ENCODE measurements at regions not wholly inside any gene's neighbourhood (a gene's known extent, or its start where the extent isn't known, plus 50 kb on each side); places are given as distances from the start of the nearest gene placed in this dataset.

DNA sequence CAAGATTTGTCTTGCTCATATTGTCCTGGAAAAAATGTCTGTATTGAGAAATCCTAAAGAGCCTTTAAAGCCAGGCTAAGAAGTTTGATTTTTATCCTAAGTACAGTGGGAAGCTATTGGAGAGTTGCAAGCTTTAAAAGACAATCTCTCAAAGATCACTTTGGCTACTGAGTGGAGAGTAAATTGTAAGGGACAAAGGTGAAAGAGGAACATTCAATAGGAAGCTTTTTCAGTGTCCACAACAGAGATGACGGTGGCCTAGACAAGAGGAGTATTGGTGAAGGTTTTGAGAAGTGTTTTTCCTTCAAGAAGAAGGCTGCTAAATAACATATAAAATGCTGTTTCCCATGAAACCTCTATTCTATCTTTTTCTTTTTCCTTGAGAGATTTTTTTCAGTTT, 249.5 kb upstream of the IL12A start:
- H3K36me3 ChIP-seq: no peaks in the 10 kb centered on the region
- no peak overlapping the region for H3K4me3 ChIP-seq
- no peak for DNase-seq
- H3K27me3 ChIP-seq (replicated peaks in 1 of 7): peaks cover 0 to 8% (median 0%) of the 10 kb centered on the region in 7 donors
- intact Hi-C loops (cut with DNase I; ENCODE audit: low total_unique reads): no loop called here
- H3K9me3 ChIP-seq: no peaks in the 10 kb centered on the region
- H3K4me1 ChIP-seq: peaks cover 0 to 5% (median 0%) of the 10 kb centered on the region in 6 donors
- no peak overlapping the region for H3K27ac ChIP-seq
- TF ChIP-seq, protein P1, sequence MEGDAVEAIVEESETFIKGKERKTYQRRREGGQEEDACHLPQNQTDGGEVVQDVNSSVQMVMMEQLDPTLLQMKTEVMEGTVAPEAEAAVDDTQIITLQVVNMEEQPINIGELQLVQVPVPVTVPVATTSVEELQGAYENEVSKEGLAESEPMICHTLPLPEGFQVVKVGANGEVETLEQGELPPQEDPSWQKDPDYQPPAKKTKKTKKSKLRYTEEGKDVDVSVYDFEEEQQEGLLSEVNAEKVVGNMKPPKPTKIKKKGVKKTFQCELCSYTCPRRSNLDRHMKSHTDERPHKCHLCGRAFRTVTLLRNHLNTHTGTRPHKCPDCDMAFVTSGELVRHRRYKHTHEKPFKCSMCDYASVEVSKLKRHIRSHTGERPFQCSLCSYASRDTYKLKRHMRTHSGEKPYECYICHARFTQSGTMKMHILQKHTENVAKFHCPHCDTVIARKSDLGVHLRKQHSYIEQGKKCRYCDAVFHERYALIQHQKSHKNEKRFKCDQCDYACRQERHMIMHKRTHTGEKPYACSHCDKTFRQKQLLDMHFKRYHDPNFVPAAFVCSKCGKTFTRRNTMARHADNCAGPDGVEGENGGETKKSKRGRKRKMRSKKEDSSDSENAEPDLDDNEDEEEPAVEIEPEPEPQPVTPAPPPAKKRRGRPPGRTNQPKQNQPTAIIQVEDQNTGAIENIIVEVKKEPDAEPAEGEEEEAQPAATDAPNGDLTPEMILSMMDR (IDR thresholded peaks at IDR 0.05 in 8 of 11, conservative IDR thresholded peaks at IDR 0.05 in 3 of 11): no peak
- no peak for TF ChIP-seq POLR2A (IDR thresholded peaks at IDR 0.05)
- no peak for TF ChIP-seq POLR2AphosphoS5 (IDR thresholded peaks at IDR 0.05)
- WGBS, 5 donors: 80 to 91% (median 81%) methylated on average over 1 of the region's 1 CpG

DNA sequence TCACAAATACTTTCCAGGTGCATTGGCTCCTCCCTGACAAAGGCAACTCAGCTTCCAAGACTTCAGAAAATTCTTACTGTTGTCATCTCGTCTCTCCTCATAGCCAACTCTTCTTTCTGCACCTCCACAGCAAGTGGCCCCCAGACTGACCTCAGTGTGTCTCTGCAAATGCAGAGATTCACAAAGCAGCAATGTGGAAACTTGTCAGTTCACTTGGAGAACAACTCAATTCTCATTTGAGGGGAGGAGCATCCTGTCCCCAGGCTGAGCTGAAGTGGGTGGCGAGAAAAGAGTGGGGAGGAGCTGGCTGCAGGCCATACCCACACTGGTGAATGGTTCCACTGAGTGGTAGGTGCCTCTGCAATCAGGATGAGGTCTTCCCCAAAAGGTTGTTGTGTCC, 248.7 kb upstream of the IL12A start:
- TF ChIP-seq POLR2AphosphoS5 (IDR thresholded peaks at IDR 0.05) (no peak), POLR2A (IDR thresholded peaks at IDR 0.05) (no peak)
- TF ChIP-seq, protein P1 (IDR thresholded peaks at IDR 0.05 in 8 of 11, conservative IDR thresholded peaks at IDR 0.05 in 3 of 11): no peak
- Histone ChIP-seq H3K27ac (no peak overlapping the region), H3K27me3 (replicated peaks in 1 of 7) (peaks cover 0 to 8% (median 0%) of the 10 kb centered on the region in 7 donors), H3K9me3 (no peaks in the 10 kb centered on the region), H3K4me3 (no peak overlapping the region), H3K4me1 (no peaks in the 10 kb centered on the region), H3K36me3 (no peaks in the 10 kb centered on the region)
- WGBS, 5 donors: 71 to 85% (median 78%) methylated on average over 2 of the region's 2 CpGs
- DNase-seq: no peak
- intact Hi-C loops (cut with DNase I; ENCODE audit: low total_unique reads): no loop called here

DNA sequence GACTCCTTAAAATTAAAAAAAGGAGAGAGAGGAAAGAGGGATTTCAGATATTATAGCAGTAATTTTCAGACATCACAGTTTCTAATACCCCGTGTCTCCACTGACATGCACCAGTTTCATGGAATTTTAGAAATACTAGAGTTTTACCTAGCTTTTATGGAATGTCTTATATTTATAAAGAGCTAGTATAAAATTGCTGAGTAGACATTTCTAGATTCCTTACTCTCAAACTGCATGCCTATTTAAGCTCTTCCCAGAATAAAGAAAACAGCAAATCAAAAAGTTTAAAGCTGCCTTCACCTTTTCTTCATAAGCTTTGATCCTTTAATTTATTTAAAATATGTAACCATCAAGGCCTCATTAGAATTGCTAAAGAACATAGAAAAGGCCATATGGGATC, 247.4 kb upstream of the IL12A start:
- no peak overlapping the region for H3K27ac ChIP-seq
- peaks cover 0 to 8% (median 0%) of the 10 kb centered on the region in 7 donors for H3K27me3 ChIP-seq (replicated peaks in 1 of 7)
- no peaks in the 10 kb centered on the region for H3K36me3 ChIP-seq
- H3K4me1 ChIP-seq: no peaks in the 10 kb centered on the region
- intact Hi-C loops (cut with DNase I; ENCODE audit: low total_unique reads): no loop called here
- no peak for TF ChIP-seq POLR2A (IDR thresholded peaks at IDR 0.05)
- no peak for TF ChIP-seq POLR2AphosphoS5 (IDR thresholded peaks at IDR 0.05)
- TF ChIP-seq, protein P1 (IDR thresholded peaks at IDR 0.05 in 8 of 11, conservative IDR thresholded peaks at IDR 0.05 in 3 of 11): no peak
- H3K9me3 ChIP-seq: no peaks in the 10 kb centered on the region
- no peak overlapping the region for H3K4me3 ChIP-seq
- 75 to 93% (median 90%) methylated on average over 1 of the region's 1 CpG for WGBS, 5 donors
- no peak for DNase-seq

DNA sequence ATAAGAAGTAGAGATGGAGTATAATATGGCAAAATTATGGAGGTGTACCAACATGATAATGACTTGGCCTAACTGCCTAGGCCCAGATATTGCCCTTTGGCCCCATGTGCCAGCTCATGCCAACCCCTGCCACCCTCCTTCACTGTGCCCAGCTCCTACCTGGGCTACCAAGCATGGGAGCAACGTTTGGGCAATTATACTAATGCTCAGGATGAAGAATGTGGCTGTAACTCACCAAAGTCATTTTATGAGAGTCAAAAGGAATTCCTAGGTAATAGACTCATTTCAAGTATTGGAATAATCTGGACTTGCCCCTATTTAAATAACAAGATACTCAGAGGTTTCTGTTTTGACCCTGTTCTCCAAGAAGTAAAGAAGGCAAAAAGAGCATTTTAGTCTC, 240.2 kb upstream of the IL12A start:
- DNase-seq: no peak
- no peak for TF ChIP-seq POLR2A (IDR thresholded peaks at IDR 0.05)
- Histone ChIP-seq H3K4me3 (no peak overlapping the region), H3K27ac (no peak overlapping the region), H3K27me3 (replicated peaks in 1 of 7) (no peaks in the 10 kb centered on the region), H3K9me3 (no peaks in the 10 kb centered on the region), H3K36me3 (no peaks in the 10 kb centered on the region), H3K4me1 (no peaks in the 10 kb centered on the region)
- 42 to 64% (median 52%) methylated on average over 1 of the region's 1 CpG for WGBS, 5 donors
- intact Hi-C loops (cut with DNase I; ENCODE audit: low total_unique reads): no loop called here

DNA sequence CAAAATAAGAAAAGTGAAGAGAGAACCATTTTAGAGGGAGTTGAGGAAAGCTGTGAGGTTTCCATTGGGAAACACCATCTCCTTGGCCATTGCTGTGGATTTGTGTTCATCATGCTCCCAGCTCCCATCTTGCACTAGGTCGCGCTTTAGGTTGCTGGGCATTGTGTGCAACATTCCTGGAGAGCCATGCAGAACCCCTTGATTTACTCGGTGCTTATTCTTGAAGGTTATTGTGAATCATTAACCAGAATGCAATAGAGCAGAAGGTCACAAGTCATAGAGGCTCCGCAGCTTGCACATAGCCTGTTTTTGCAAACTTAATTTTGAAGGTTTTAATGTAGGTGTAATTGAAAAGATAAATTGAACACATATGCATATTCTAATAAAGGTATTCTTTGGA, 239.2 kb upstream of the IL12A start:
- no peaks in the 10 kb centered on the region for H3K36me3 ChIP-seq
- intact Hi-C loops (cut with DNase I; ENCODE audit: low total_unique reads): no loop called here
- no peak overlapping the region for H3K27ac ChIP-seq
- H3K9me3 ChIP-seq: no peaks in the 10 kb centered on the region
- no peaks in the 10 kb centered on the region for H3K4me1 ChIP-seq
- WGBS, 5 donors: 86 to 96% (median 93%) methylated on average over 4 of the region's 4 CpGs
- no peak overlapping the region for H3K4me3 ChIP-seq
- H3K27me3 ChIP-seq (replicated peaks in 1 of 7): no peaks in the 10 kb centered on the region
- no peak for DNase-seq
- no peak for TF ChIP-seq POLR2A (IDR thresholded peaks at IDR 0.05)
- TF ChIP-seq POLR2AphosphoS5 (IDR thresholded peaks at IDR 0.05): no peak
- TF ChIP-seq, protein P1 (IDR thresholded peaks at IDR 0.05 in 8 of 11, conservative IDR thresholded peaks at IDR 0.05 in 3 of 11): no peak

All from spleen (tissue), 11 donors.